ENCODE measurements at regions not wholly inside any gene's neighbourhood (a gene's known extent, or its start where the extent isn't known, plus 50 kb on each side); places are given as distances from the start of the nearest gene placed in this dataset.

GRCh38 chr2:136282251-136282650, 164.3 kb upstream of the CXCR4 start:
- no peak for TF ChIP-seq CTCF (conservative IDR thresholded peaks at IDR 0.05)
- no peak for TF ChIP-seq EZH2 (IDR thresholded peaks at IDR 0.05; ENCODE audit: low read depth)
